Fibroblast of peridontal ligament (primary cell): ENCODE measurements at regions not wholly inside any gene's neighbourhood (a gene's known extent, or its start where the extent isn't known, plus 50 kb on each side); places are given as distances from the start of the nearest gene placed in this dataset.

Source experiments
- DNase-seq: peaks from one replicate; pipeline ENCODE4 v3.0.0-alpha.2; 2010; ENCODE audit errors: extremely low read depth

DNA sequence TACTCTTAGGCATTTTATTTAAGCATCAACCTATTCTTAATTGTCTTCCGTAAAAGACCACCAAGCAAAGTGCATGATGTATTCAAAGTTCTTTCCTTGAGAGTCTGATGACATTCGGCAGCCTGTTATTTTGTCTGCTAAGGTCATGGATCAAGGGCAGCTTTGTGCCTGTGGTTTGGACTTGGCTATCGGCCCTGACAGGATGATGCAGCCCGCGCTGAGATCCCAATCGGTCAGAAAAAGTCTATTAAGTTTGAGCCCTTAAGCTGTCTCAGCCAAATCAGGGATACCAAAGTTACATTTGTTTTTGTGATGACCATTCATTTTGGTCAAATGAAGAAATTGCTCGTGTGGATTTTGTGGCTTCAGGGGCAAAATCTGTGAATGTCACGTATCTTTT is 718.9 kb upstream of the FANCL start:
- DNase-seq = no peak

DNA sequence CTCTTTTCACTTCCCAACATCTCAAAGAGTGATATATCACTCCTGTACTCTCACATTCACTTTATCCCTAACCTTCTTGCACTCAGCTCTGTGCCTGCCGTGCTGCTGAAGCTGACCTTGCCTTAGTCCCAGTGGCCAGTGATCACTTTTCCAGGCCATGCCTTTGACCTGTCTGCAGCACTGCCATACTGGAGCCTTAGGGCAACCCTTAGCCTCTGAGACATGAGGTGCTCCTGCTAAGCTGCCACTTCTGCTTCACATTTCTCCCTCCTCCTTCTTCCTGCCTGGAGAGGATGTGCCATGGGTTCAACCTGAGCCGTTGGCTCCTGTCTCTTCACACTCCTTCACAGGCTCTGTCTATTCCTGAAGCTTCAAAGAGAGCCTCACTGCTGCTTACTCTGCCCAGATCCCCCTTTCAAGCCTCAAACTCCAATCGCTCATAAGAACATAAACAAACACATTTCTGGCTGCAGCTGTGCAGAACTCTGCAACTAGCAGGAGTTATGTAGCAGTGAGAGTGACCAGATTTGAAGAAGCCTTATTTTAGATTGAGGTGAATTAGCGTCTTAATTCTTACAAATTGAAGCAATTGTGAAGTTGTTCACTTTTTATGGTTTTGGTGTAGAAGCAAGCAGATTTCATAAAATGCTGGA is 716.2 kb upstream of the FANCL start:
- no peak for DNase-seq

DNA sequence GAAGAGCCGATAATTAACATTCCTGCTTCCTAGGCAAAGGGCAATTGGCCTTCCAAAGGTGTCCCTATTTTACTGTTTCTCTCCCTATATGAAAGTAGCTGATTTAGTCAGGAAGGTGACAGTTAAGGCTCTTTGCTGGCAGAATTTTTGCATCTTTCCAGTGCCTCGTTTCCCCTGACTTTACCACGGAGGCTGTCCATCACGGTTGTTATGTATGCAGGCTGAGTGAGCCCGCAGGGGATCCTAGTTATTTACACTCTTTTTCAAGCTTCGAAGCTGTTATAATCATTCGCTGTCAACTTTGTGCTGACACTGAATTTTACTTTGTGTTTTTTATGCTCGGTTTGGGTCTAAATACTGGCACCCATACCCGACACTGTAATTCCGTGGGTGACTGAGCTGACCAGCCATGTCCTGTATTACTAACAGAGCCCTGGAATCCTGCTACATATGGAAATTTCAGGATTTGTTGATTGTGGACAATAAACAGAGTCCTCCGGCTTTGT is 713.8 kb upstream of the FANCL start:
- no peak for DNase-seq

DNA sequence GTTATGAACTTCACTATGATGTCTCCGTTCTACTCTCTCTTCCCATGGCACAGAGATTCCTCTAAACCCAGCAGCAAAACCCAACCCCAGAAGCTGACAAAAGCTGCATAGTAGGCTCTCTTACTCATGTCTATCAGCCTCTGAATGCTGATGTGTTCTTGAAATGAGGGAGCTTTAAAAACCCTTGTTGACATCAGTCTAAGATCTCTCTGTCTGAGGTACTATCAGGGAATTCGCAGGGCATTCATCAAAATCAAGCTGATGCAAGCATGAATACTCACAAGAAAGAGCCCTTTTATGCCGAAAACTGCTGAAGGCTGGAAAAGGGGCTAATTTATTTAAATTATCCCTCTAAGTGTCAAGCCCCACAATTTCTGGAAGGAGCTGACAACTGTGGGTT is 710.6 kb upstream of the FANCL start:
- DNase-seq = no peak

DNA sequence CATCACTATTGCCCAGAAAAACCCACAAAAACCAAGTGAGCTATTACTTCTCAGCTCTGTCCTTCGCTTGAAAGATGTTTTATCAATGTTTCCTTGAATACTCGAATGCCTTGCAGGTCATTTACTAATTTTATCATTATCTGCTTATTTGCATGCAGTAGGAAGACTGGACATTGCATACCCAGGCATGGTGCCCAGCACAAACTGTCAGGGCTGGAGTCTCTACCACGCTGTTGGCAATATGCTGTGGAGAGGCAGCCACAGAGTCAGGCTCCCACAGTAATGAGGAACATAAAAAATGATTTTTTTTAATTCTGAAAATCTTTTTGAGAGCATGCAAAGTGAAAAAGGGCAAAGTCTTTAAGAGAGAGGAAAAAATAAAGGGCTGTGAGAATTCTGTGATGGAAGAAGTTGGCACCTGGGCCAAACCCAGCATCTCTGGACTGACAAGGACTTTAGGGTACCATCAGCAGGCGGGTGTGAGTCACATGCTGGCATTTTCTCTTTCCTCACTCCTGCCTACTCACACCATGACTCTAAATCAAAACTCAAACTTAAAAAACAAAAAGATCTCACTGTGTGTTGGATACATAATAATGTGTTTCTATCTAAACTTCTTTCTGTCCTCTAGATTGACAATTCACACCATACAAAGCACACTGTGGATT is 709.8 kb upstream of the FANCL start:
- DNase-seq = no peak

DNA sequence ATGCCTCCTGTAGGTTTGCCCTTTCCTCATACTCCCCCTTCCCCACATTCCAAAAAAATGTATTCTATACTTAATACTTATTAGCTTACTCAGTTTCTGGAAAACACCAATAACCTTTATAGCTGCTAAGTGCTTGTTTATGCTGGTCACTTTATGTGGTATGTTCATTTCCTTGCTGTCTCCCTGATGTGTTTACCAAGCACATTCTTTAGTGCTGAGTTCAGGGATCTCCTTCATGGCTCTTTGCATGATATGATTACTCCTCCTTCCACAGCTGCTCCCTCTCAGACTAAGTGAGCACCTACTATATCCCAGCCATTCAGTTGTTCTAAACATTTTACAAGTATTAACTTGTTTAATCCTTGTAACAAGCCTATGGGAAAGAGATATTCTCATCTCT is 698.3 kb upstream of the FANCL start:
- DNase-seq = peak; percentile 28

DNA sequence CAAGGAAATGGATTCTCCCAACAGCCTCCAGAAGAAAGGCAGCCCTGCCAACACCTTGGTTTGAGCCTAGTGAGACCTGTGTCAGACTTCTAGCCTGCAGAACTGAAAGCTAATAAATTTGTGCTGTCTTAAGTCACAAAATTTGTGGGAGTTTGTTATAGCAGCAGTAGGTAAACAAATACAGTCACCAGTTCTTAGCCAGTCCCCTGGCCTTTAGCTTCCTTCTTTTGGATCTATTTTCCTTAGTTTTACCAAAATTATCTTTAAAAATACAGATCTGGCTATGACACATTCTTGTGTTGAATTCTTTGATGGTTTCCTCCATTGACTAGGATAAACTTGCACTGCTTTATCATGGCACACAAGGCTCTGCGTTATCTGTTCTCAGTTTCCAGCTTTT is 697.9 kb upstream of the FANCL start:
- no peak for DNase-seq

DNA sequence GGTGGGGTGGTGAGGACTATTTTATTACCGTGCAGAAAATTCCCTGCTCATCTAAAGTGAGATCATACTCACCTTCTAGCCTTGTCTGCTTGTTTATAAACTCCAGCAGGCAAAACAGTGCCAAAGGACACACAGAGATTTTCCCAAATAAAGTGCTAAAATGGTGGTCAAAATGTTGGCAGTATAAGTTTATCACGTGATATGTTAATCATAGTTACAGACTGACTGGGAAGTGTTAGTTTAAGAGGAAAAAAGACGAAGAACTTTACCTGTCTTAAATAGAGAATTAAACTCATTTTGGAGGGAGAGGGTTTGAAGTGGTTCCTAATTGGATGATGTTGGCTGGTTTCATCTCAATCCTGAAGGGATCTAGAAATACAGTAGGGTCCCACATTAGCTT is 691.7 kb upstream of the FANCL start:
- DNase-seq = no peak

DNA sequence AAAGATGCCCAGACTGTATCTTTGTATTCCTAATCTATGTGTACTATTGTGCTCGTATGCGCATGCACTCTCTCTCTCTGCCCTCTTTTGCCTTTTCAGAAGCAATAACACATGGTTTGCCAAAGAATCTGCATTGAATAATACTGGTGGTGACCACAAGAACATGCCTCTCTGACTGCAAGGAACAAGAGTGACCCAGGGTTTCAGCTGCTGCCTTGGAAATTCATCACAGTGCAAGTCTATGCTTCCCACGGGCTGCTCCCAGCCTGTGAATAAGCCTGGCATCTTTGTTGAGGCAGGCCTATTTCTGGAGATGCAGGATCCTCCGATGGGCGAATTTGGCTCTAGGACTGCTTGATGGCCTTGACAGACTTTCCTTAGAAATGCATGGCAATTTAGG is 689.4 kb upstream of the FANCL start:
- DNase-seq = no peak

DNA sequence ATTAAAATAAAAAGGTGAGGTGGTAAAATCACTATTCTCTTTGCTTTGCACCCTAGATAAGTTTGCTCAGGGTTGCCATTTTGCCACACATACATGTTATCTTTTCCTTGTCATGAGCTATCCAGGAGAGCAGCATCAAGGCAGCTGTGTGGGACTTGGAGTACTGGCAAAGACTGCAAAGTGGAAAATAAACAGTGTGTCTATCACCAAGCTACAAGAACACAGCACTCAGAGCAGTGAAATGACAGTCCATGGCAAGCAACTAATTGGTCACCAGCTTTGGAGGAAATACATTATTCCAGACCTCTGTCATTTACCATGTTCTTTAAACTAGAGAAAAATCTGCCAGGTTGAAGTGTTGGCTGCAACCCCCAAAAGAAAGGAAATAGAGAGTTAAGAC is 687.8 kb upstream of the FANCL start:
- DNase-seq = no peak

DNA sequence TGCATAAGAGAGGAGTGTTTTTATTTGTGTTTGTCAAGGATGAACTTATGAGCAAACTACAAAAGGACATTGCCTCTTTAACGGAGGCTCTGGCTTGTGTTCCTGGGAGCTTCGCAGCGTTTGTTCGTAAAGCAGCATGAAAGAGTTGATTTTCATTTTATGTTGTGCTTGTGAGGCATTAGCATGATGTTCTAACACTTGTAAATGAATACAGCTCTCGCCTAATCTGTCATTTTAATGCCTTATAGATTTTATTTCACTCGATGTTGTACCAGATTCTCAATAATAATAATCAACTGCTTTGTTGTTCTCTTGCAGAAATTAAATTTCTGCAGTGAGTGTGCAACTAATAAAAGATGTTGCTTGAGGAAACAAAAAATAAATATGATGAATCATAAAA is 687.3 kb upstream of the FANCL start:
- DNase-seq = no peak

DNA sequence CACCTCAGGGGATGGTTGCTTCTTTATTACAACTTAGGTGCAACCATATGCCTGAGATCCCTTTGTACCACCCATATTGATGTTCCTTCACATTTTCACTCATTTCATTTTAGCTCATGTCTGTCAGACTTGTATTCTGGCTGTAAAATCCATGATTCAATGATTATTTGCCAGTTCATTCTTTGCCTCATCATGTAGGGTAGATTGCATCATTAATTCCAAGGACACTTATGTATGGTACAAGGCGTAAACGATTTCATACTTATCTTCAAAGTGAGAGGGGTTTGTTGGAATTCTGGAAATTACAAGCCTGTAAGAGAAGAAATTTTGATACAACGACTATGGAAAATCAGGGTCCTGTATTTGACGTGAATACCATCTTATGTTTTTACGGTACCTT is 685.0 kb upstream of the FANCL start:
- no peak for DNase-seq

DNA sequence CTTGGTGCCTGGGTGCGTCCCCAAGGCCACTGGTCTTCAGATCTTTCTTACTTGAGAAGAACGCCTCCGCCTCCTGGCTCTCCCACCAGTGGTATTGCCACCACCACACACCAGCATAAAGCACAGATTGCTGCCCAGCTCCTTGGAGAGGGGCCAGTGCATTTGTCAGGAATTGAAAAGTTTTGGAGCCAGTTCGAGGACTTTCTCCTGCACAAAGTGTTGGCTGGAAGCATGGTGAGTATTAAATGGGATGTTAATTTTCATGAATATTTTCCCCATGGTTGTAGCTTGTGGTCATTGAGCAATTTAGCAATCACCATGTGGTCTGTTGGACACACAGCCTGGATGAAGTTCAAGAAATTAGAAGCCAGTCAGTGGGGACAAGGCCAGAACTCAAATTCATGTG is 684.6 kb upstream of the FANCL start:
- DNase-seq = peak; percentile 90

DNA sequence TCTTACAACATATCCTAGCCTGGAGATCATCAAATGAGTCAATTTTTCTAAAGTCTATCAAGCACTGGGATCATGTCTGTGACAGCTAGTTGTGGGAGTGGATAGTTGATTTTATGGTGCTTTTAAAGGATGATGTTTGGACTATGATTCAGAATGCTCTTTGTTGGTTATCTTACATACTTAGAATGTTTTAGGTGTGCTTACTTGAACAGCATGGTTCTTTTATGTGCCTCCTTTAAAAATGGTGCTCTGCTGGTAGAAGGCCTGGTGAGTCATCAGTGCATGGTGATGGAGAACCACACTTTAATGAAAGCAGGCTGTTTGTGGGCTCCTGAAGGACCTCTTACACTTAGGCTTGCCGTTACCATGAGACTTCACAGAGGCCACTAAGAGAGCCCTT is 682.7 kb upstream of the FANCL start:
- DNase-seq = peak; percentile 87

DNA sequence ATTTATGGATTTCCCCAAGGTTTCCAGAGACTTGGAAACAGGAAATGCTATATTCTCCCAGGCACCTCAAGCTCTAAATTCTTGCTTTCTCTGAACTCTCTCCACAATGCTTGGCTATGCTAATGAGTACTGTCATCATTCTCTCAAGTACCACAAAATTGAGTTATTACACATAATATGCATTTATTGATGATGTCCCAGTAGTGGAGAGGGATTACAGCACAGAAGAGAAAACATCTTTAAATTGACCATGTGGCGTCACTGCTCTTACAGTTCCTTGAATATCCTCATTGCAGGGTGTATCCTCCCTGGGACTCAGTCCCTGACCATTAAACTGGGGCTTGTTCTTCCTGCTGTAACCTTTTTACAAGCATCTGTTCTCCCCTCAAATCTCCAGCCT is 681.1 kb upstream of the FANCL start:
- DNase-seq = no peak

DNA sequence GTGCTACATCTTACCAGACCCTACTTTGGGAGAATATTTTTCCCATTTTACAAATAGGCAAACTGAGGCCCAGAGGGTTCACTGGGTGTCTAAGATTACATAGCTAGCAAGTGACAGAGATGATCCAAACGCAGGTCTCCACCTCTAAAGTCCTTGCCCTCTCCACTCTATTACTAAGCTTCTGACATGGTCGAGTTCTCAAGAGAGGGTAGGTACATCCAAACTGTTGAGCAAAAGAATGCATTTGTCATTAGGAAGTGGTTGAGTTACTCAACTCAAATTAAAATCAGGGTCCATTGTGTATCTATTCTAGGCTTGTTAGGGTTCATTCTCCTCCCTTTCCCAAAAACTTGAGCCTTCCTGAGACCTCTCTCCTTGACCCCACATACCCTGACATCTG is 680.6 kb upstream of the FANCL start:
- no peak for DNase-seq

DNA sequence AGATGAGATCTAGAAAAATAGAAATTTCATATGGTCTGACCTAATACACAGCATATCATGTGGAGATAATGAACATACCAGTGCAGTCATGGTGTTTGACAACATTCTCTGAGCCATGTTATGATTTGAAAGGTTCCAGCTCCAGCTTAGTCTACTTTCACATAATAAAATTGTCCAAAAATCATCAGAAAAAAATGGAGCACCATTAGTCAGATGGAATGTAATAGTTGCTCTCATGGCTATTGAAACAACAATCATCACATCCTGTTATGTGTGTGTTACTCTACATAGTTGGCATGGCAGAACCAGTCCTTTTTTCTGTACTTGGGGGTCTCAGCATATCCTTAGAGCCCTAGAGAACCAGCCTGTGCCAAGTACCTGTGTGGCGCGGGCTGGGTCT is 678.9 kb upstream of the FANCL start:
- no peak for DNase-seq

DNA sequence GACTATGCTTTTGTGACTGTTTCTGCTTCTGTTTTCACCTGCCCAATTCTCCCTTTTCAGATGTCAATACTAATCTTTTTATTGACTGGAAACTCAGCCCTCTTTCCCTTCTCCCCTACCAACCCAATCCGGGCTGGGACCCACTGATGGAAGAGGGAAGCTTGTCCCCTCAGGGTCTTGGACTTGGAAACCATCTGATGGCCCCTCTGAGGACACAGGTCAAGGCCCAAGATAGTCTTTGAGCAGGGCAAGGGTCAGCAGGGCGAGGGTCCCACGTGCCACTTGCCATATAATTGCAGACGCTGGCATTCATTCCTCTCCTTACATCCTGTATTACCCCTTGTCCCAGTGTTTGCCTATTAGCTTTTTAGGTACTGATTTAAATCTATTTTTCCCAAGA is 678.2 kb upstream of the FANCL start:
- DNase-seq = no peak

DNA sequence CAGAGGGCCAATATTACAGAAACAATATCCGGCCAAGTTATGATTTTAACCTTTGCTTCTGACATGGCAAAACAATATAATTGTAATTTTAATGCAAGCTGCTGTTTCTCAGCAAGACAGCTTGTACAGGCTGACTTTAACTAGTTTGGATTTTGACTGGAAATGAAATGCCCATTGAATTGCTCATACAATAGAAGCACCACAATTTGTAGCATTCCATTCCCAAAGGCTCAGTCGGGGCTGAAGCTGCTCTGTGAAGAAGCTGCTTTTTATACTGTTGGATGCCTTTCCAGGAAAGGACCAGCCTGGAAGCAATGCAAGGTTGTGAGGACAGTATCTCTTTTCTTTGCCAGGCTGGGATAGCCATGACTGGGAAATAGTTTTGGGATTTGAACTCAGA is 677.0 kb upstream of the FANCL start:
- DNase-seq = peak; percentile 72

DNA sequence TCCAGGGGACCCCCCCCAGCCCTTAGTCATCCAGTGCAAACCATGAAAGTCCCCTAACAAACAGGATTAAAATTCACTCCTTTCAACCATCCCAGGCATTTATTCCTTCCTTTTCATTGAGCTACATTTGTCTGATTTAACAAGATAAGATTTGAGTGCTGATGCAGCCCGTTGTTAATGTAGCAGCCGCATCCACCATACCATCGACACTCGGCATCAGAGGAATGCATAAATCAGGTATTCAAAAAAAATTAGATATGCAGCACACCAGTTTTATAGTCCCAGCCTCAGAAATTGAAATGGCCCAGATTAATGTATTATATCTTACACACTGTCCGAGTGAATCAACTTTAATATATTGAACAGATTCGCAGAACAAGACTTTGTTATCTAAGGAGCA is 676.5 kb upstream of the FANCL start:
- DNase-seq = no peak

DNA sequence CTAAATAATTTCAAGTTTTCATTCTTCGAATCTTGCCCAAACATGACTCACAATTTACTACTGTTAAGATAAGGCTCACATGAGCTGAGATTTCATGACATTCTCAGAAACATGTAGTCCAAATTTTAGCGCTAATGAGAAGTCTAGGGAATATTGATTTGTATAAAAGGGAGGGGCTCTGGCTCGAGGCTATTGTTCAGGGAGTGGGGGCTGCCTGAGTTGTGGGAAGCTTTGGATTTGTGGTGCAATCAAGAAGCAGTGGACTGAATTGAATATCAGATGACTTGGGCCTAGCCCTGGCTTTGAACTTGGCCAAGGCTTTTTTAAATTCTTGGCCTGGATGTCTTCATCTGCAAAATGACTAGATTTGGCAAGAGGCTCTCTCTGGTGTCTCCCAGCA is 674.9 kb upstream of the FANCL start:
- peak; percentile 62 for DNase-seq

DNA sequence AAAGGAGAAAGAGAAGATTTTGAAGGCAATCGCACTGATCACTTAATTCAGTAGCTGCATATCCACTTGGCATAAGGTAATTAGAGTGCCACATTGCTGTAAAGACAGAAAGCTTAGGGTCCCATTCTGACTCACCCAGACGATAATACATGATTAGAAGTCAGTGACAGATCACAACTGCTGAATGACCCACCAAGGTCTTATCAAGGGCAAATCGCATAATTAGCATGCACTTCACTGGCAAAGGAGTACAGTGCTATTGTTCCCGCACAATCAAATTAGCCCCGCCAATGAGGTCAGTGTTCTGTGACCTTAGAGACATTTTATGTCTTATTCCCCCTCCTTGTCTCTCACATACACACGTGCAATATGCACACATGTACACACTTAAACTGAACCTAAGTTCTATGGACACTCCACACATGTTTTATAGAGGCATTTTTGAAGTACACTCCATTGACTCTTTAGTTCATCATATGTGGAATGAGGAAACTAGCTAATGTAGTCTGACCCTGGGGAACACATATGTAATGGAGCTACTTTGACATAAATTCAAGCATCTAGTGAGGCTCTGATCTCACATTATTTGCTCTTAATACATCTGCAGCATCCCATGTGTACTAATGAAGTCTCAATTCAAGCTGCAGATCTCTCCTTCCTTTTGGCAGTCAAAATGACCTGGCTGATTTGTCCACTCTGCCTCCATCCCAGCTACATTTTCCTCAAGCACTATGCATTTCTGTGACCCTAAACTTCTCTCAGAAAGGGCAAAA is 673.8 kb upstream of the FANCL start:
- no peak for DNase-seq

DNA sequence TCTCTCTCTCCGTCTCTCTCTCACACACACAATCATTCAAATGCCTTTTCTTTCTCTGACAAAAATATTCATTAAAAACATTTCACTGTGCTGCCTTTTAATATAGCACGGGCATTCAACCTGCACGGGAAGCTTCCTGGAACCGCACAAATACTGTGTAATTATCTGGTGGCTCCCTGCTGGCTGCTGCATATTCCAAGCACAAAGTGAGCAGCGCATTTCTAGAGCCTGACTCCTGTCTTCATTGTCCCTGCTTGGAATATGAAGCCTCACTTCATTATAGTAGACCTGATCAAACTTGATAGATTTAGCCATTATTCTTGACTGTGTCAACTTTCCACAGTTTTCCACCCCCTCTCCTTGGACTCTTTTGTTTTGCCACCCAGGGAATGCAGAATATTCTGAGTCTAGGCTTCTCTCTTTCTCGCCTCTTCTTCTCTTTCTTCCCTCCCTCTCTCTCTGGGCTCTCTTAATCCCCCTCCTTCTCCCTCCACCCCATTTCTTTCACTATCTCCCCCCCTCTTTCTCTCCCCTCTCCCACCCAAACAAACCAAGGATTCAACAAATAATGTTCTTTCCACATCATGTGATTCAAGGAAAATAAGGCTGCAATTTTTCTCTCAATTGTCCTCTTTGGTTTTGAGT is 672.1 kb upstream of the FANCL start:
- DNase-seq = no peak
